HAP-1 (cell line): ENCODE measurements at regions not wholly inside any gene's neighbourhood (a gene's known extent, or its start where the extent isn't known, plus 50 kb on each side); places are given as distances from the start of the nearest gene placed in this dataset.

Experiments
- DNase-seq, 2 experiments: peaks; one replicate each; pipeline ENCODE4 v3.0.0-alpha.2; 2016 to 2020; ENCODE audit warnings: low spot score in 2 of 2
- H3K27me3 ChIP-seq: fragments of 250-450 bp; sonication (Bioruptor Pico); 2 replicates; pipeline ENCODE4 v1.5.1; 2020; ENCODE audit warnings: low read depth, mild to moderate bottlenecking, moderate library complexity
- H3K36me3 ChIP-seq: fragments of 250-450 bp; sonication (Bioruptor Pico); replicated peaks from 2 replicates; pipeline ENCODE4 v1.5.1; 2020; ENCODE audit warnings: mild to moderate bottlenecking
- H3K4me1 ChIP-seq: fragments of 250-450 bp; sonication (Bioruptor Pico); 2 replicates; pipeline ENCODE4 v1.5.1; 2020; ENCODE audit warnings: mild to moderate bottlenecking
- H3K4me3 ChIP-seq: fragments of 250-450 bp; sonication (Bioruptor Pico); 2 replicates; pipeline ENCODE4 v1.5.1; 2020; ENCODE audit warnings: mild to moderate bottlenecking, moderate library complexity
- H3K9me3 ChIP-seq: fragments of 250-450 bp; sonication (Bioruptor Pico); 2 replicates; pipeline ENCODE4 v1.5.1; 2020; ENCODE audit warnings: mild to moderate bottlenecking, moderate library complexity
- in situ Hi-C: fragments of 300-500 bp; cut with MboI; formaldehyde crosslinking; loops from 3 replicates; pipeline ENCODE4 v1.14.3; 2020; ENCODE audit warnings: low sequenced_read_pairs, inconsistent platforms, mixed read lengths

- Histone ChIP-seq H3K4me1 (no peaks in the 10 kb centered on the region), H3K4me3 (no peak overlapping the region), H3K36me3 (no peaks in the 10 kb centered on the region), H3K9me3 (no peaks in the 10 kb centered on the region), H3K27me3 (no peaks in the 10 kb centered on the region)
- in situ Hi-C loops: no loop called here
- no peak for DNase-seq
Observed at GRCh38 chr6:133610971-133611370, 277.9 kb upstream of the TCF21 start.

- Histone ChIP-seq H3K9me3 (no peaks in the 10 kb centered on the region), H3K36me3 (no peaks in the 10 kb centered on the region), H3K4me3 (no peak overlapping the region), H3K27me3 (no peaks in the 10 kb centered on the region), H3K4me1 (no peaks in the 10 kb centered on the region)
- in situ Hi-C loops: no loop called here
- DNase-seq: no peak
Observed at GRCh38 chr6:133612459-133612858, 276.5 kb upstream of the TCF21 start.

GRCh38 chr6:133613211-133613610, 275.7 kb upstream of the TCF21 start:
- peak; percentile 51 to 55 for DNase-seq

GRCh38 chr6:133621751-133622150, 267.2 kb upstream of the TCF21 start:
- no peaks in the 10 kb centered on the region for H3K36me3 ChIP-seq
- DNase-seq: no peak
- H3K4me1 ChIP-seq: no peaks in the 10 kb centered on the region
- H3K4me3 ChIP-seq: no peak overlapping the region
- no peaks in the 10 kb centered on the region for H3K9me3 ChIP-seq
- in situ Hi-C loops: no loop called here
- H3K27me3 ChIP-seq: no peaks in the 10 kb centered on the region

More at GRCh38 chr6:133613211-133613610, 275.7 kb upstream of the TCF21 start:
- no peaks in the 10 kb centered on the region for H3K4me1 ChIP-seq
- no peaks in the 10 kb centered on the region for H3K36me3 ChIP-seq
- no peak overlapping the region for H3K4me3 ChIP-seq
- in situ Hi-C loops: no loop called here
- H3K9me3 ChIP-seq: no peaks in the 10 kb centered on the region
- H3K27me3 ChIP-seq: no peaks in the 10 kb centered on the region

GRCh38 chr6:133623065-133623464, 265.8 kb upstream of the TCF21 start:
- Histone ChIP-seq H3K27me3 (no peaks in the 10 kb centered on the region), H3K4me3 (no peak overlapping the region), H3K36me3 (no peaks in the 10 kb centered on the region), H3K9me3 (no peaks in the 10 kb centered on the region), H3K4me1 (no peaks in the 10 kb centered on the region)
- no peak for DNase-seq
- in situ Hi-C loops: no loop called here

GRCh38 chr6:133623621-133624020, 265.3 kb upstream of the TCF21 start:
- Histone ChIP-seq H3K4me3 (no peak overlapping the region), H3K36me3 (no peaks in the 10 kb centered on the region), H3K9me3 (no peaks in the 10 kb centered on the region), H3K27me3 (no peaks in the 10 kb centered on the region), H3K4me1 (no peaks in the 10 kb centered on the region)
- in situ Hi-C loops: no loop called here
- no peak for DNase-seq

GRCh38 chr6:133626096-133626666, 262.7 kb upstream of the TCF21 start:
- no peaks in the 10 kb centered on the region for H3K36me3 ChIP-seq
- no peaks in the 10 kb centered on the region for H3K9me3 ChIP-seq
- in situ Hi-C loops: no loop called here
- H3K4me3 ChIP-seq: no peak overlapping the region
- no peak for DNase-seq
- H3K27me3 ChIP-seq: no peaks in the 10 kb centered on the region
- no peaks in the 10 kb centered on the region for H3K4me1 ChIP-seq

GRCh38 chr6:133629970-133630369, 258.9 kb upstream of the TCF21 start:
- no peaks in the 10 kb centered on the region for H3K9me3 ChIP-seq
- no peak overlapping the region for H3K4me3 ChIP-seq
- DNase-seq: no peak
- no peaks in the 10 kb centered on the region for H3K36me3 ChIP-seq
- peaks cover 4% of the 10 kb centered on the region; the same call in 1 of the 2 replicates for H3K27me3 ChIP-seq
- no peaks in the 10 kb centered on the region for H3K4me1 ChIP-seq
- in situ Hi-C loops: no loop called here

- in situ Hi-C loops: no loop called here
- Histone ChIP-seq H3K4me3 (no peak overlapping the region), H3K36me3 (no peaks in the 10 kb centered on the region), H3K4me1 (no peaks in the 10 kb centered on the region), H3K27me3 (peaks cover 6% of the 10 kb centered on the region; the same call in 1 of the 2 replicates), H3K9me3 (no peaks in the 10 kb centered on the region)
- DNase-seq: no peak
Observed at GRCh38 chr6:133630651-133631050, 258.3 kb upstream of the TCF21 start.

- Histone ChIP-seq H3K4me3 (no peak overlapping the region), H3K36me3 (no peaks in the 10 kb centered on the region), H3K27me3 (peaks cover 6% of the 10 kb centered on the region; the same call in 1 of the 2 replicates), H3K4me1 (no peaks in the 10 kb centered on the region), H3K9me3 (no peaks in the 10 kb centered on the region)
- no peak for DNase-seq
- in situ Hi-C loops: no loop called here
Observed at GRCh38 chr6:133631421-133631820, 257.5 kb upstream of the TCF21 start.

GRCh38 chr6:133632206-133632605, 256.7 kb upstream of the TCF21 start:
- Histone ChIP-seq H3K4me3 (no peak overlapping the region), H3K9me3 (no peaks in the 10 kb centered on the region), H3K27me3 (peaks cover 6% of the 10 kb centered on the region; the same call in 1 of the 2 replicates), H3K4me1 (no peaks in the 10 kb centered on the region), H3K36me3 (no peaks in the 10 kb centered on the region)
- in situ Hi-C loops: no loop called here
- DNase-seq: no peak

GRCh38 chr6:133632906-133633305, 256.0 kb upstream of the TCF21 start:
- DNase-seq: no peak
- in situ Hi-C loops: no loop called here

GRCh38 chr6:133634474-133634873, 254.4 kb upstream of the TCF21 start:
- H3K4me1 ChIP-seq: no peaks in the 10 kb centered on the region
- H3K9me3 ChIP-seq: no peaks in the 10 kb centered on the region
- no peaks in the 10 kb centered on the region for H3K36me3 ChIP-seq
- in situ Hi-C loops: no loop called here
- no peak overlapping the region for H3K4me3 ChIP-seq
- DNase-seq: no peak
- peaks cover 6% of the 10 kb centered on the region; the same call in 1 of the 2 replicates for H3K27me3 ChIP-seq

More at GRCh38 chr6:133632906-133633305, 256.0 kb upstream of the TCF21 start:
- no peaks in the 10 kb centered on the region for H3K36me3 ChIP-seq
- peaks cover 6% of the 10 kb centered on the region; the same call in 1 of the 2 replicates for H3K27me3 ChIP-seq
- no peak overlapping the region for H3K4me3 ChIP-seq
- H3K9me3 ChIP-seq: no peaks in the 10 kb centered on the region
- no peaks in the 10 kb centered on the region for H3K4me1 ChIP-seq

GRCh38 chr6:133635447-133635846, 253.5 kb upstream of the TCF21 start:
- no peaks in the 10 kb centered on the region for H3K36me3 ChIP-seq
- peaks cover 6% of the 10 kb centered on the region; the same call in 1 of the 2 replicates for H3K27me3 ChIP-seq
- no peaks in the 10 kb centered on the region for H3K4me1 ChIP-seq
- no peak overlapping the region for H3K4me3 ChIP-seq
- H3K9me3 ChIP-seq: no peaks in the 10 kb centered on the region
- in situ Hi-C loops: no loop called here
- no peak for DNase-seq

GRCh38 chr6:133637436-133637835, 251.5 kb upstream of the TCF21 start:
- Histone ChIP-seq H3K4me1 (no peaks in the 10 kb centered on the region), H3K4me3 (no peak overlapping the region), H3K36me3 (no peaks in the 10 kb centered on the region), H3K27me3 (0 out of 2 replicates have a peak, but pooled peaks cover 2% of the 10 kb centered on the region), H3K9me3 (no peaks in the 10 kb centered on the region)
- in situ Hi-C loops: no loop called here
- DNase-seq: no peak
